ENCODE measurements at regions not wholly inside any gene's neighbourhood (a gene's known extent, or its start where the extent isn't known, plus 50 kb on each side); places are given as distances from the start of the nearest gene placed in this dataset.

DNA sequence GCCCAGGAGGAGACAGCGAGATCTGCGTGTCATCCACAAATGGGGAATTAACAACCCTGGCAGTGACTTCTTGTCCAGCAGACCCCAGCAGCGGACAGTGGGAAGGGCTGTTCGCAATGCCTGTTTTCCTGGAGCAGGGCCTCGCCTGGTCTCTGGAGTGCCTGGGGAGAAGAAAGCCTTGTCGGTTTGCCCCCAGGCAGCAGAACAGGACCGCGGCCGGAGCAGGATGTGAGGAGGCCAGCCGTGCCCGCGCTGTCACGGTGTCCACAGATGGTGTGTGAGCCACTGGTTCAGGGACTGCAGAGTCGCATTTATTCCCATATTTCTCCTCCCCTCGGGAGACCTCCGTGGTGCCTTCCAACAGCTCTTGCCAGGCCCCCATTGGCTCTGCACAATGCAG, 68.5 kb upstream of the GSE1 start:
- no peak for DNase-seq (ENCODE audit: low spot score)

DNA sequence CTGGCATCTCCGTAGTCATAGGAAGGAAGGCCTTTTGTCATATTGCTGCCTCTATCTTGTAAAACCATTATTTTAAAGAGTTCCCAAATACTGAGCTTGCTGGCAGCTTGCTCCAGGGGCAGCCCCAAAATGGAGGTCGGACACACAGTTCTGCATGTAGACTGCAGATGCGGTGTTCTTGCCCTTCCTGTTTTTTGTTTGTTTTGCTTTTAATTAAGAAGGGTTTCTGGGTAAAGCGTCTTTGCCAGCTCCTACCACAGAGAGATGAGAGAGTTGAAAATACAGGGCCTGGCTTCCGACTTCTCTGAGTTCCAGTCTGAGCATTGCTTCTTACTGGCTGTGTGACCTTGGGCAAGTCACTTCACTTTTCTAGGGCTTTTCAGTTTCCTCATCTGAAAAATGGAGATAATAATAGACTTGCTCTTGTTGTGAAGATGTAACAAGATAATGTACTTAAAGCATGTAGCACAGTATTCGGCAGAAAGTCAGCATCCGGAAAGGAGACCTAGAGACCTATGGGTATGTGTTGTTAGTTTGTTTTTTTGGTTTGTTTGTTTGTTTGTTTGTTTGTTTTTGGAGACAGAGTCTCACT, 67.8 kb upstream of the GSE1 start:
- no peak for DNase-seq (ENCODE audit: low spot score)

GRCh38 chr16:85546585-85547447, 66.3 kb upstream of the GSE1 start:
- no peak for DNase-seq (ENCODE audit: low spot score)

- DNase-seq (ENCODE audit: low spot score), result no peak
Observed at GRCh38 chr16:85548375-85548774, 64.7 kb upstream of the GSE1 start.

GRCh38 chr16:85549766-85550421, 63.2 kb upstream of the GSE1 start:
- no peak for DNase-seq (ENCODE audit: low spot score)

DNA sequence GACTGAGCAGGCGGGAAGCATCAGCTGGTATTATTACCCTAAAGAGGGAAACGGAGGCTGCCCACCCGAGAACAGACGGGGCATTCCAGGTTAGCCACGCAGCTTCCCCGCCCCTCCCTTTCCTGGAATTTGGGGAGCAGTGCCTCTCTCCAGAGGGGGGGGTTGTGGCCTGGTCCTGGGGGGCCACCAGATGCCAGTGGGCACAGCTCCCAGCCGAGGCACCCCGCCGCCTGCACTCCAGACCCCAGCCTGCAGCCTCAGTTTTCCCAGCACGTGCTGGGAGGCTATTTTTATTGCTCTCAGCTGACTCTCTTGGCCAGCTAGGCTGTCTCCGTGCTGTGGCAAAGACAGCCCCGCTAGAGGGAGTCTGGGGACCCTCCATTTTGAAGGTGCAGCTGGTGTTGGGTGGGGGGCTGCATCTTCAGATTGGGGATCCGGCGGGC, 62.7 kb upstream of the GSE1 start:
- DNase-seq (ENCODE audit: low spot score), result no peak

GRCh38 chr16:85550953-85551924, 61.9 kb upstream of the GSE1 start:
- DNase-seq (ENCODE audit: low spot score), result no peak

GRCh38 chr16:85552980-85553435, 60.1 kb upstream of the GSE1 start:
- no peak for DNase-seq (ENCODE audit: low spot score)

DNA sequence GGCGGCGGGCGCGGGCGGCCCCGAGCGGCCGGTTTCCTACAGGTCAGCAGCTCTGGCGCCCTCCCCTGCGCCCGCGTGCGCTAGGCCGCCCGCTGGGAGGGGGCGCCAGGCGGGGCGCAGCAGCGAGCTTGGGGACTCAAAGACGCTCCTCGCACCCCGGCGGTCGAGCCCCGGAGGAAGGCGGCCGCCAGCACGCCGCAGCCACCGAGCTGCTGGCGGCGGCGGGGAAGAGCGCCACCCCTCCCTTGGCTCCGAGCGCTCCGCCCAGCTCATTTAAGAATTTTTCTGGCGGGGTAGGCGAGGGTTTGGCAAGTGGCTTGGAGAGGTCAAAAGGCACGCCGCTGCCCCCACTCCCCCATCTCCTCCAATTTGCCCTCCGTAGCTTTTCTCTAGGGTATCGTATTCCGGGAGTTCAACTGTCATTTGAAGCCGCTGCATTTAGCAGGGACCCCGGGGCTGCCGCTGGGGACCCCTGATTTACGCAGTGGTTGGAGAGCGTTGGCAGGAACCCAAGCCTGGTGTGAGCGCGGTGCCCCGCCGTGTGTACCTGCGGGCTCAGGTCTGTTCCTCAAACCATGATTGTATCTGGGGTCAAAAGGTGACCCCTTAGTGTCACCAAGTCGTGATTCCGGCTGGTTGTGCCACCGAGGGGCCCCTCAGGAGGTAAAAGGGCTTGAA, 59.5 kb upstream of the GSE1 start:
- peak; percentile 52 for DNase-seq (ENCODE audit: low spot score)

GRCh38 chr16:85554114-85554888, 58.8 kb upstream of the GSE1 start:
- DNase-seq (ENCODE audit: low spot score), result peak; percentile 85

DNA sequence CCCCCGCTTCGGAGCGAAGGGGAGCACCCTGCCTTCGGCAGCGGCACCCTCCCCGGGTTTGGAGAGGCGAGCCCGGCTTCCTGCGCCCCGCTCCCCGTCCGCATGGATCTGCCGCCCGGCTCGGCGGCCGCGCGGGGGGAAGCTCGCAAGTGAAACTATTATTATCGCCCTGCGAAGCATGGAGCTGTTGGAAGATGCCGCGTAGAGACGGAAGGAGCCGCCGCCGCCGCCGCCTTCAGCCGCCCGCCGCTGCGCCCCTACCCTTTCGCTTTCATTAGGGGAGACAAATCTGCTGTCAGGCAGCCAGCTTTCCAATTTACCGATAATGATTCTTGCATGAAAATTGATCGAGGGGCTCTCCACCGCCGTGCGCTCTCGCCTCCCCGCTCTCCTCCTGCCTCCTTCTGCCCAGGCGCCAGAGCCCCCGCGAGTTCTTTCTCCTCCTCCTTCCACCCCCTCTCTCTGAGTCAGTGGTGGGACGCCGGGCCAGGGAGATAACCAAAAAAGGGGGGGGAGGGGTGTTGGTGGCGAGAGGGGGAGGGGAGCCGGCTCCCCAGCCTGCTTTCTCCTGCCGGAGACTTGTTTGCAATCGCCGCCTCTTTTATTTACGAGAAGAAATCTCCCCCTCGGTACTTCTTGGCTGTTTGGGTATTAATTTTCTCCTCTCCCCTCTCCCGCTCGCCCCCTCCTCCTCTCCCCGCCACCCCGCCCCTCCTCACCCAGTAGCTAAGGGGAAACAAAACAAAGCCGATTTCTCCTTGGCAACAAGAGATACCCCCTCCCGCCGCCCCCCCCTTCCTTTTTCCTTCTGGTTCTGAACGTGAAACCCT, 58.0 kb upstream of the GSE1 start:
- DNase-seq (ENCODE audit: low spot score), result peak; percentile 75

GRCh38 chr16:85555719-85556455, 57.2 kb upstream of the GSE1 start:
- DNase-seq (ENCODE audit: low spot score), result peak; percentile 41

- peak; percentile 65 for DNase-seq (ENCODE audit: low spot score)
Observed at GRCh38 chr16:85556456-85557082, 56.6 kb upstream of the GSE1 start.

- peak; percentile 49 for DNase-seq (ENCODE audit: low spot score)
Observed at GRCh38 chr16:85557083-85557970, 55.8 kb upstream of the GSE1 start.

DNA sequence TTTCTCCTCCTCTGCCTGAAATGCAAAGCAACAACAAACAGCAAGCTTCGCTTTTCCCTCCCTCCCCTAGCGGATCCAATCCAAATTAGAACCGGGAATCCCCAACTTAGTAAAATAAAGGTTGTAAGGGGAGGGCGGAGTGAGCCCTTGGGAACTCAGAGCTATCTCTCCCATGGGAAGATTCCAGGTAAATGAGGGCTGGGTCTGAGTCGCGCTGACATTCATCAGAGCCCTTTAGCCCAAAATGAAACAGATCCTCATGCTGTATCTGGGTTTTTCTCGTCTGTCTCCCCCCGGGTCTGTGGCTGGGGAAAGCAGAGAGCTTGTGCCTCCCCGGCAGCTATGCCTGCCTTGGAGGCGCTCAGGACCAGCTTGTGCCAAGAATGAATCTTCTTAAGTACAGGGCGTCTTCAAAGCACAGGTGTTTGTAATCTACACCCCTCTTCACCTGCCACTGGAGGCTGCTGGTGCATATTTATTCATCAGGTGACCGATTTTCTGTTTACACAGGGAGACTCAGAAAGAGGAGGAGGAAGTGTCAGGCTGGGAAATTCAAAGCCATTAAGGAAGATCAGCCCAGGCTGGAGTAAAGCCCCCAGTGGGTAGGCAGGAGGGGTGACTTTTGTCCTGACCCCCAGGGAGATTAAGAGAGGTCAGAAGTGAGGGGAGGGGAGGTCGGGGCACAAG, 55.0 kb upstream of the GSE1 start:
- DNase-seq (ENCODE audit: low spot score), result peak; percentile 27

DNA sequence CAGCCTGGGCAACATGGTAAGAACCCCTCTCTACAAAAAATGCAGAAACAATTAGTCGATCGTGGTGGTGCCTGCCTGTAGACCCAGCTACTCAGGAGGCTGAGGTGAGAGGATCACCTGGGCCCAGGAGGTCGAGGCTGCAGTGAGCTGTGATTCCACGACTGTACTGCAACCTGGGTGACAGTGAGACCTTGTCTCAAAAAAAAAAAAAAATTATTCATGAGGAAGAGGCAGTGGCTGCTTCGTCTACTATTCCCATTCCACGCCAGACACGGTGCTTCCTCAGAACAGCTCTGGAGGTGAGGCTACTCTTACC, 52.2 kb upstream of the GSE1 start:
- DNase-seq (ENCODE audit: low spot score), result no peak

Data from CD4-positive, alpha-beta T cell treated with Interleukin-2 at 100 ng/mL for 4 hours (primary cell).